ENCODE measurements at regions not wholly inside any gene's neighbourhood (a gene's known extent, or its start where the extent isn't known, plus 50 kb on each side); places are given as distances from the start of the nearest gene placed in this dataset.

GRCh38 chr3:40858364-40859115, 333.8 kb downstream of the ZNF621 start:
- no peak for DNase-seq (ENCODE audit: low read depth)

- no peak for DNase-seq (ENCODE audit: low read depth)
These were observed 336.4 kb upstream of the CTNNB1 start for GRCh38 chr3:40862946-40863345.

- DNase-seq (ENCODE audit: low read depth) = no peak
These were observed 335.0 kb upstream of the CTNNB1 start for GRCh38 chr3:40864146-40864782.

- DNase-seq (ENCODE audit: low read depth) = no peak
These were observed 334.4 kb upstream of the CTNNB1 start for GRCh38 chr3:40864915-40865314.

- no peak for DNase-seq (ENCODE audit: low read depth)
These were observed 331.5 kb upstream of the CTNNB1 start for GRCh38 chr3:40867797-40868196.

- DNase-seq (ENCODE audit: low read depth) = no peak
These were observed 330.3 kb upstream of the CTNNB1 start for GRCh38 chr3:40869013-40869412.

- no peak for DNase-seq (ENCODE audit: low read depth)
These were observed 329.4 kb upstream of the CTNNB1 start for GRCh38 chr3:40869939-40870338.

- no peak for DNase-seq (ENCODE audit: low read depth)
These were observed 327.9 kb upstream of the CTNNB1 start for GRCh38 chr3:40871394-40871793.

GRCh38 chr3:40872258-40872920, 326.9 kb upstream of the CTNNB1 start:
- DNase-seq (ENCODE audit: low read depth) = no peak

- DNase-seq (ENCODE audit: low read depth) = no peak
These were observed 325.8 kb upstream of the CTNNB1 start for GRCh38 chr3:40873476-40873875.

- no peak for DNase-seq (ENCODE audit: low read depth)
These were observed 325.2 kb upstream of the CTNNB1 start for GRCh38 chr3:40873934-40874699.

- DNase-seq (ENCODE audit: low read depth) = no peak
These were observed 323.7 kb upstream of the CTNNB1 start for GRCh38 chr3:40875581-40875980.

- DNase-seq (ENCODE audit: low read depth) = no peak
These were observed 323.3 kb upstream of the CTNNB1 start for GRCh38 chr3:40876009-40876408.

GRCh38 chr3:40876496-40876895, 322.8 kb upstream of the CTNNB1 start:
- no peak for DNase-seq (ENCODE audit: low read depth)

- DNase-seq (ENCODE audit: low read depth) = no peak
These were observed 321.5 kb upstream of the CTNNB1 start for GRCh38 chr3:40877631-40878463.

- DNase-seq (ENCODE audit: low read depth) = no peak
These were observed 320.8 kb upstream of the CTNNB1 start for GRCh38 chr3:40878464-40878905.

GRCh38 chr3:40885430-40885829, 313.9 kb upstream of the CTNNB1 start:
- DNase-seq (ENCODE audit: low read depth) = no peak

GRCh38 chr3:40886660-40887425, 312.5 kb upstream of the CTNNB1 start:
- DNase-seq (ENCODE audit: low read depth) = no peak

GRCh38 chr3:40891186-40891585, 308.1 kb upstream of the CTNNB1 start:
- DNase-seq (ENCODE audit: low read depth) = no peak

- DNase-seq (ENCODE audit: low read depth) = no peak
These were observed 304.2 kb upstream of the CTNNB1 start for GRCh38 chr3:40895109-40895508.

- DNase-seq (ENCODE audit: low read depth) = no peak
These were observed 300.0 kb upstream of the CTNNB1 start for GRCh38 chr3:40899286-40899712.
